Body of pancreas (tissue), 4 donors: ENCODE measurements at regions not wholly inside any gene's neighbourhood (a gene's known extent, or its start where the extent isn't known, plus 50 kb on each side); places are given as distances from the start of the nearest gene placed in this dataset.

ENCODE experiments used
- ATAC-seq: fragments of 150-250 bp; one replicate; pipeline ENCODE4 v1.9.1; 2016
- DNase-seq, 4 donors: peaks; one replicate each; pipeline ENCODE4 v3.0.0-alpha.2; 2019
- H3K27ac ChIP-seq, 4 donors: fragments of 200-600 bp; sonication (generic); 1 replicate in 3 of 4; 2 replicates in 1 of 4; pipeline versions ENCODE4 v1.5.1 to v1.6.1; 2016 to 2019; ENCODE audit warnings: mild to moderate bottlenecking in 1 of 4, mixed read lengths in 1 of 4, moderate library complexity in 1 of 4
- H3K27me3 ChIP-seq, 2 donors: fragments of 200-600 bp; sonication (generic); one replicate each; pipeline ENCODE4 v1.6.0; 2016; ENCODE audit warnings: mild to moderate bottlenecking in 1 of 2
- H3K36me3 ChIP-seq, 2 donors: fragments of 200-600 bp; sonication (generic); replicated peaks in 1 of 2; 2 replicates each; pipeline ENCODE4 v1.5.1; 2016; ENCODE audit warnings: low read depth in 2 of 2; ENCODE audit not compliant: insufficient read depth in 1 of 2
- H3K4me1 ChIP-seq: fragments of 200-600 bp; sonication (generic); one replicate; pipeline ENCODE4 v1.6.0; 2016
- H3K4me3 ChIP-seq, 2 donors: fragments of 200-600 bp; sonication (generic); 1 replicate in 1 of 2; 2 replicates in 1 of 2; pipeline ENCODE4 v1.5.1; 2016 to 2019
- H3K9me3 ChIP-seq, 3 donors: fragments of 200-600 bp; sonication (generic); 1 replicate in 2 of 3; 2 replicates in 1 of 3; pipeline ENCODE4 v1.5.1; 2016
- POLR2A ChIP-seq, 3 donors: fragments of 450-650 bp; IDR thresholded peaks; one replicate each; pipeline ENCODE4 v1.6.1; 2016; ENCODE audit warnings: antibody characterized with exemption in 3 of 3, mild to moderate bottlenecking in 2 of 3
- WGBS, 2 donors: methylation state at CpG; one replicate each; pipeline ENCODE4 v1.1.5; 2017; 5-methylcytosine and 5-hydroxymethylcytosine counted together
- intact Hi-C: fragments of 100-400 bp; cut with DNase I; formaldehyde crosslinking; loops from one replicate; pipeline ENCODE4 v1.15.1; 2023
- TF ChIP-seq, protein P1 (sequence below), 7 experiments: fragments of 450-650 bp in 4 of 7; fragments of 200-600 bp in 3 of 7; sonication (generic) in 3 of 7; IDR thresholded peaks; one replicate each; pipeline ENCODE4 v1.5.1; 2016 to 2019; ENCODE audit warnings: antibody characterized with exemption in 7 of 7

- WGBS, 2 donors = 81 to 85% methylated on average over 8 of the region's 8 CpGs
- Histone ChIP-seq H3K27ac (no peak overlapping the region), H3K27me3 (no peaks in the 10 kb centered on the region), H3K4me1 (peaks cover 9% of the 10 kb centered on the region), H3K9me3 (no peaks in the 10 kb centered on the region), H3K4me3 (no peak overlapping the region), H3K36me3 (no peaks in the 10 kb centered on the region)
- intact Hi-C loops = no loop called here
- DNase-seq (no peak), ATAC-seq (no peak)
- TF ChIP-seq POLR2A (IDR thresholded peaks at IDR 0.05) = no peak
- TF ChIP-seq, protein P1, sequence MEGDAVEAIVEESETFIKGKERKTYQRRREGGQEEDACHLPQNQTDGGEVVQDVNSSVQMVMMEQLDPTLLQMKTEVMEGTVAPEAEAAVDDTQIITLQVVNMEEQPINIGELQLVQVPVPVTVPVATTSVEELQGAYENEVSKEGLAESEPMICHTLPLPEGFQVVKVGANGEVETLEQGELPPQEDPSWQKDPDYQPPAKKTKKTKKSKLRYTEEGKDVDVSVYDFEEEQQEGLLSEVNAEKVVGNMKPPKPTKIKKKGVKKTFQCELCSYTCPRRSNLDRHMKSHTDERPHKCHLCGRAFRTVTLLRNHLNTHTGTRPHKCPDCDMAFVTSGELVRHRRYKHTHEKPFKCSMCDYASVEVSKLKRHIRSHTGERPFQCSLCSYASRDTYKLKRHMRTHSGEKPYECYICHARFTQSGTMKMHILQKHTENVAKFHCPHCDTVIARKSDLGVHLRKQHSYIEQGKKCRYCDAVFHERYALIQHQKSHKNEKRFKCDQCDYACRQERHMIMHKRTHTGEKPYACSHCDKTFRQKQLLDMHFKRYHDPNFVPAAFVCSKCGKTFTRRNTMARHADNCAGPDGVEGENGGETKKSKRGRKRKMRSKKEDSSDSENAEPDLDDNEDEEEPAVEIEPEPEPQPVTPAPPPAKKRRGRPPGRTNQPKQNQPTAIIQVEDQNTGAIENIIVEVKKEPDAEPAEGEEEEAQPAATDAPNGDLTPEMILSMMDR (IDR thresholded peaks at IDR 0.05) = no peak
Observed at GRCh38 chr9:89791754-89792153, 186.9 kb downstream of the GADD45G start.

DNA sequence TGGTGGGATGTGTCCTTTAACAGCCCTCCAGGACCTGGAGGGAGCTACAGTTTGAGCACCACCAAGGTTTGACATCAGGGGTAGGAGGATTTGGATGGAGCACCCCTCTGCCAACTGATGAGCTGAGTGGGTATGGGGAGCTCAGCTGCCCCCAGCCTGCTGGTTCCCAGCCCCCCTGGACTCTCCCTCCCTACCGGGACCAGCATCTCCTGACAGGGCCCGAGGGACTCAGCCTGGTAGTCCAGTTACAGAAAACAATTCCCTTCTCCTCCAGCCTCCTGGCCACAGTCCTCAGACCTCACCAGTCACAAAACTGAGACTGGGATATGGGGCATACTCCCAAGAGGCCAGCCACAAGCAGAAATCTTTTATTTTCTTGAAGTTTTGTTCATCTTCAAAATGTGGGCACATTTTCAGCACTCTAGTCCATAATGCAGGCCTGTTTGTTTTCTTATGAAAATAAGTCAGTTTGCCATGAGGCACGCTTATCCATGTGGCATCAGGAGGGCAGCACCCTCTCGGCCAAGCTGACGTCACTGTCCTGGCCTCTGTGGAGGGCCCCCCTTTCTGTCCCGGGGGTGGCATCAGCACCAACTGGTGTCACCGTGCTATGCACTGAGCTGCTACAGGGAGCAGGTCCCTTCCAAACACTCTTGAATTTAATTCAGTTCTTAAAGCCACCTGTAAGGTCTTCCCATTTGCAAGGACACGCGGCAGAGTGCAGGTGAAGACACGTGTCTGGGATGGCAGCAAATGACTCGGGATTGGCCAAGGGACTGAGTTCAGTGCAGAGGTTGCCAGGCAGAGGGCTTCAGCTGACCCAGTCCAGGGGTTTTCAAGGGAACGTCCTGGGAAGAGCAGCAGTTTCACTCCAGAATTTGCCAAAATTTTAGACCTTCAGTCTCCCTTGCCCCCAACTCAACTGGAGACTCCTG, 187.6 kb downstream of the GADD45G start:
- intact Hi-C loops = no loop called here
- no peaks in the 10 kb centered on the region for H3K27me3 ChIP-seq
- 79 to 82% methylated on average over 12 of the region's 12 CpGs for WGBS, 2 donors

GRCh38 chr9:89793124-89793495, 188.3 kb downstream of the GADD45G start:
- no peaks in the 10 kb centered on the region for H3K36me3 ChIP-seq
- TF ChIP-seq POLR2A (IDR thresholded peaks at IDR 0.05) = no peak
- TF ChIP-seq, protein P1 (IDR thresholded peaks at IDR 0.05) = no peak
- no peak overlapping the region for H3K4me3 ChIP-seq
- no peaks in the 10 kb centered on the region for H3K27me3 ChIP-seq
- no peak overlapping the region for H3K27ac ChIP-seq
- ATAC-seq (no peak), DNase-seq (no peak)
- 87 to 90% methylated on average over 3 to 5 of the region's 5 CpGs for WGBS, 2 donors
- no peaks in the 10 kb centered on the region for H3K9me3 ChIP-seq
- peaks cover 9% of the 10 kb centered on the region for H3K4me1 ChIP-seq
- intact Hi-C loops = no loop called here

More for the DNA sequence above, 187.6 kb downstream of the GADD45G start:
- Histone ChIP-seq H3K9me3 (no peaks in the 10 kb centered on the region), H3K4me1 (peaks cover 9% of the 10 kb centered on the region), H3K36me3 (no peaks in the 10 kb centered on the region), H3K27ac (no peak overlapping the region), H3K4me3 (no peak overlapping the region)
- ATAC-seq (no peak), DNase-seq (no peak)
- no peak for TF ChIP-seq POLR2A (IDR thresholded peaks at IDR 0.05)
- TF ChIP-seq, protein P1 (IDR thresholded peaks at IDR 0.05) = no peak

DNA sequence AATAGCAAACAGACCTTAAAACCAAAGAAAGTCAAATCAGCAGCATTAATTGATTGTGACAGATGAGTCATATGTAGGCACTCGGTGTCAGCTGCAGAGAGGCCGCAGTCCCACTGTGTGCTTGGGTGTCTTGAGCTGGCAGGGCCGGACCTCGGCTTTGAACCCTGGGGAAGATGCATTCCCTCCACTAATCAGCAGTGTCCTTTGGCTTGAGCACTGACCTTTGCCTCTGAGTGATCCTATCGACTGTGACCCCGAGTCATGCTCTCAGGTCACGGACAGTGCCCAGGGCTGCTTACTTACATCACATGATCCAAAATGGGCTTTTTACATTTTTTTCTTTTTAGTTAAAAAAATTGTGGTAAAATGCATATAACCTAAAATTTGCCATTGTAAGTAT, 188.7 kb downstream of the GADD45G start:
- TF ChIP-seq, protein P1 (IDR thresholded peaks at IDR 0.05) = no peak
- TF ChIP-seq POLR2A (IDR thresholded peaks at IDR 0.05) = no peak
- 59 to 74% methylated on average over 7 of the region's 7 CpGs for WGBS, 2 donors
- Histone ChIP-seq H3K4me1 (peaks cover 9% of the 10 kb centered on the region), H3K27me3 (no peaks in the 10 kb centered on the region), H3K36me3 (no peaks in the 10 kb centered on the region), H3K9me3 (no peaks in the 10 kb centered on the region), H3K4me3 (no peak overlapping the region), H3K27ac (no peak overlapping the region)
- DNase-seq (no peak), ATAC-seq (no peak)
- intact Hi-C loops = no loop called here

- intact Hi-C loops = no loop called here
- TF ChIP-seq, protein P1 (IDR thresholded peaks at IDR 0.05) = no peak
- TF ChIP-seq POLR2A (IDR thresholded peaks at IDR 0.05) = no peak
- no peaks in the 10 kb centered on the region for H3K27me3 ChIP-seq
- H3K9me3 ChIP-seq = no peaks in the 10 kb centered on the region
- no peaks in the 10 kb centered on the region for H3K36me3 ChIP-seq
- DNase-seq (peak; percentile 41 to 66 (median 50)), ATAC-seq (peak; percentile 65)
- 40 to 51% methylated on average over 8 to 10 of the region's 10 CpGs for WGBS, 2 donors
- H3K4me3 ChIP-seq = no peak overlapping the region
- no peak overlapping the region for H3K27ac ChIP-seq
- H3K4me1 ChIP-seq = peaks cover 9% of the 10 kb centered on the region
Observed at GRCh38 chr9:89794918-89795317, 190.1 kb downstream of the GADD45G start.
